IMR-90 (cell line): ENCODE measurements at regions not wholly inside any gene's neighbourhood (a gene's known extent, or its start where the extent isn't known, plus 50 kb on each side); places are given as distances from the start of the nearest gene placed in this dataset.
A peak's percentile ranks its signal among the peaks of the same experiment; 100 is the strongest.

ENCODE experiments used
- ATAC-seq: fragments of 200-7000 bp; cut with Tn5 transposase; 2 replicates; pipeline ENCODE4 v1.9.1; 2020; ENCODE audit warnings: low read depth, mild to moderate bottlenecking, moderate library complexity
- BruUV-seq: library from RNA; stranded (reverse); fragments of 400-500 nt; replicated peaks from 2 replicates; lab custom pipeline; 2021; lab: Mats Ljungman, UMichigan
- CTCF ChIA-PET: fragments of 300-600 bp; formaldehyde crosslinking; extraction: SDS; loops from one replicate; lab custom pipeline; 2021; ENCODE audit warnings: antibody characterized with exemption; lab: Yijun Ruan, JAX
- POLR2A ChIA-PET: fragments of 300-600 bp; sonication (Branson Sonifier 250); formaldehyde crosslinking; loops from one replicate; lab custom pipeline; 2022; ENCODE audit warnings: antibody characterized with exemption; ENCODE audit not compliant: unreplicated experiment; lab: Charles Lee
- DNase-seq: peaks from one replicate; pipeline ENCODE4 v3.0.0; 2013
- H2AFZ ChIP-seq: replicated peaks from 2 replicates; pipeline ENCODE3; 2013; ENCODE audit warnings: low read length, mild to moderate bottlenecking; ENCODE audit not compliant: poor library complexity
- H2AK5ac ChIP-seq: 2 replicates; pipeline ENCODE4 v1.6.1; 2013; ENCODE audit warnings: low read depth, low read length, inconsistent platforms
- H2AK9ac ChIP-seq: replicated peaks from 2 replicates; pipeline ENCODE3; 2013; ENCODE audit warnings: mild to moderate bottlenecking, low read depth, low read length, moderate library complexity; ENCODE audit not compliant: poor library complexity
- H2BK120ac ChIP-seq: 2 replicates; pipeline ENCODE4 v1.6.1; 2013; ENCODE audit warnings: low read depth, low read length, inconsistent platforms
- H2BK15ac ChIP-seq: 3 replicates; pipeline ENCODE4 v1.6.1; 2013; ENCODE audit warnings: low read depth, low read length, inconsistent platforms
- H2BK20ac ChIP-seq: 2 replicates; pipeline ENCODE4 v1.6.1; 2013; ENCODE audit warnings: low read depth, mild to moderate bottlenecking, inconsistent platforms, low read length, moderate library complexity
- H2BK5ac ChIP-seq: 2 replicates; pipeline ENCODE4 v1.6.1; 2013; ENCODE audit warnings: mild to moderate bottlenecking, low read depth, low read length, inconsistent platforms; ENCODE audit not compliant: poor library complexity, severe bottlenecking
- H3K14ac ChIP-seq: replicated peaks from 2 replicates; pipeline ENCODE4 v1.6.1; 2013; ENCODE audit warnings: low read depth, low read length, inconsistent platforms
- H3K18ac ChIP-seq: 2 replicates; pipeline ENCODE4 v1.6.1; 2013; ENCODE audit warnings: low read depth, low read length, control low read depth
- H3K23ac ChIP-seq: 2 replicates; pipeline ENCODE4 v1.6.1; 2013; ENCODE audit warnings: low read depth, low read length, inconsistent platforms
- H3K27ac ChIP-seq: 2 replicates; pipeline ENCODE4 v1.5.1; 2013; ENCODE audit warnings: mild to moderate bottlenecking, control low read depth, low read length; ENCODE audit not compliant: insufficient read depth
- H3K27me3 ChIP-seq: 2 replicates; pipeline ENCODE4 v1.6.1; 2013; ENCODE audit warnings: low read length; ENCODE audit not compliant: control insufficient read depth, insufficient read depth
- H3K36me3 ChIP-seq: 2 replicates; pipeline ENCODE4 v1.6.1; 2013; ENCODE audit warnings: low read length, mixed read lengths; ENCODE audit not compliant: control insufficient read depth, insufficient read depth
- H3K4ac ChIP-seq: 2 replicates; pipeline ENCODE4 v1.6.1; 2013; ENCODE audit warnings: low read depth, low read length, inconsistent platforms
- H3K4me1 ChIP-seq: 2 replicates; pipeline ENCODE4 v1.6.1; 2013; ENCODE audit warnings: low read length, mixed read lengths; ENCODE audit not compliant: control insufficient read depth, insufficient read depth
- H3K4me2 ChIP-seq: 2 replicates; pipeline ENCODE4 v1.6.1; 2013; ENCODE audit warnings: low read depth, mild to moderate bottlenecking, control low read depth, low read length, moderate library complexity
- H3K4me3 ChIP-seq: 2 replicates; pipeline ENCODE4 v1.5.1; 2013; ENCODE audit warnings: low read depth, mild to moderate bottlenecking, control low read depth, low read length, moderate library complexity; ENCODE audit not compliant: insufficient read depth
- H3K56ac ChIP-seq: 2 replicates; pipeline ENCODE4 v1.6.1; 2013; ENCODE audit warnings: low read length, inconsistent platforms; ENCODE audit not compliant: insufficient read depth; ENCODE audit errors: extremely low read depth
- H3K79me1 ChIP-seq, 2 experiments: 2 replicates each; pipeline ENCODE4 v1.6.1; 2013; ENCODE audit warnings: low read length in 2 of 2, inconsistent platforms in 1 of 2, low read depth in 1 of 2
- H3K9ac ChIP-seq: 2 replicates; pipeline ENCODE4 v1.6.1; 2013; ENCODE audit warnings: low read depth, low read length, control low read depth
- H3K9me1 ChIP-seq: 2 replicates; pipeline ENCODE4 v1.6.1; 2013; ENCODE audit warnings: low read length, inconsistent platforms; ENCODE audit not compliant: insufficient read depth
- H3K9me3 ChIP-seq: 2 replicates; pipeline ENCODE4 v1.6.1; 2013; ENCODE audit warnings: low read length; ENCODE audit not compliant: control insufficient read depth, insufficient read depth
- H4K20me1 ChIP-seq: 2 replicates; pipeline ENCODE4 v1.6.1; 2013; ENCODE audit warnings: low read length, inconsistent platforms; ENCODE audit not compliant: insufficient read depth
- H4K5ac ChIP-seq: 2 replicates; pipeline ENCODE4 v1.6.1; 2013; ENCODE audit warnings: mild to moderate bottlenecking, low read depth, low read length, control low read depth
- H4K8ac ChIP-seq, 2 experiments: 2 replicates each; pipeline ENCODE4 v1.6.1; 2013; ENCODE audit warnings: low read depth in 2 of 2, low read length in 2 of 2, control low read depth in 1 of 2, inconsistent platforms in 1 of 2
- H4K91ac ChIP-seq: 2 replicates; pipeline ENCODE4 v1.6.1; 2013; ENCODE audit warnings: low read depth, low read length, inconsistent platforms; ENCODE audit not compliant: insufficient read depth
- CEBPB ChIP-seq: IDR thresholded peaks from 2 replicates; pipeline ENCODE4 v1.6.1; 2012; ENCODE audit warnings: low read depth, low read length, improper control_type of control experiment
- FOS ChIP-seq: fragments of 150-350 bp; IDR thresholded peaks from 2 replicates; pipeline ENCODE4 v1.6.1; 2016; ENCODE audit warnings: low read depth, low read length
- MAZ ChIP-seq: IDR thresholded peaks from 2 replicates; pipeline ENCODE4 v1.6.1; 2012; ENCODE audit warnings: low read depth, mild to moderate bottlenecking, low read length, improper control_type of control experiment, moderate library complexity, borderline replicate concordance
- MXI1 ChIP-seq: IDR thresholded peaks from 2 replicates; pipeline ENCODE4 v1.6.1; 2012; ENCODE audit warnings: low read depth, mild to moderate bottlenecking, low read length, moderate library complexity, borderline replicate concordance
- RCOR1 ChIP-seq: IDR thresholded peaks from 2 replicates; pipeline ENCODE4 v1.6.1; 2012; ENCODE audit warnings: mild to moderate bottlenecking, low read length, improper control_type of control experiment; ENCODE audit not compliant: insufficient replicate concordance
- WGBS, 2 experiments: methylation state at CpG; one replicate each; pipeline versions ENCODE4 v1.1.5 to v1.1.7; 2013; ENCODE audit warnings: missing lambda C conversion rate in 2 of 2; ENCODE audit not compliant: insufficient read length in 1 of 2; ENCODE audit errors: extremely low coverage in 2 of 2; 5-methylcytosine and 5-hydroxymethylcytosine counted together
- dilution Hi-C: fragments of 300-500 bp; cut with HindIII; formaldehyde crosslinking; loops from one replicate; pipeline ENCODE4 v1.14.3; 2018; ENCODE audit warnings: low sequenced_read_pairs; ENCODE audit not compliant: unreplicated experiment
- in situ Hi-C: fragments of 300-500 bp; cut with MboI; formaldehyde crosslinking; loops from 3 replicates; pipeline ENCODE4 v1.14.3; 2019; ENCODE audit warnings: low sequenced_read_pairs, inconsistent platforms, mixed read lengths
- intact Hi-C: fragments of 100-400 bp; cut with micrococcal nuclease; formaldehyde crosslinking; loops from 2 replicates; pipeline ENCODE4 v1.10.0; 2022
- TF ChIP-seq, protein P1 (sequence below): conservative IDR thresholded peaks from 2 replicates; pipeline ENCODE4 v1.5.1; 2012; ENCODE audit warnings: mild to moderate bottlenecking, low read depth, low read length, improper control_type of control experiment
- TF ChIP-seq, protein P2 (sequence below): fragments of 150-350 bp; IDR thresholded peaks from 2 replicates; pipeline ENCODE4 v1.6.1; 2017; ENCODE audit warnings: mild to moderate bottlenecking, antibody characterized with exemption, low read length, low read depth

DNA sequence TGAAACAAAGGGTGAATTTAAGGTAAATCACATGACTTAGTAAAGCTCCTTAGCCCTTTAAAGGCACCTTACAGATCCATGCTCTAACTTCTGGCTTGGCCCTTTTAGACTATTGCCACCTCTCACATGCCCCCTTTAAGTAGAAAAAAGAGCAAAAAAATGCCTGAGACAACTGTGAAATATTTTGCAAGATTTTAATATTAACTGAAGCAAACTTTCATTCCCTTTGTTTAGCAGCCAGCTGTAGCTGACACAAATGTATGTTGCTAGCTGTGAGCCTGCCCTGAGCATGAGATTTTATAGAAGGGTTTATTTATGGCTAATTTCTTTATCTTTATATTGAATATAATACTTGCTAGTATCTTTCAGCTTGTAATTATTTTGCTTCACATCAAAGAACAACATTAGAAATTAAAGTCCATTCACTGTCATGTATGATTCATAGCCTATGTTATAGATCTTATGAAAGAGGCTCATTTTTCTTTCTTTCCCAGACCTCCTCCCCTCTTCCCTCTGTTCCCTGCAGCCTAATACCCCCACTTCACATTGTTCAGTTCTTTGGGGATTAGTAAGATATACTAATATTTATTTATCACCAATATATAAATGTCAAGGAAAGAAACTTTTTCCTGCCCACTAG, 637.2 kb upstream of the ZEB2 start (continued):
- no peak for TF ChIP-seq RCOR1

DNA sequence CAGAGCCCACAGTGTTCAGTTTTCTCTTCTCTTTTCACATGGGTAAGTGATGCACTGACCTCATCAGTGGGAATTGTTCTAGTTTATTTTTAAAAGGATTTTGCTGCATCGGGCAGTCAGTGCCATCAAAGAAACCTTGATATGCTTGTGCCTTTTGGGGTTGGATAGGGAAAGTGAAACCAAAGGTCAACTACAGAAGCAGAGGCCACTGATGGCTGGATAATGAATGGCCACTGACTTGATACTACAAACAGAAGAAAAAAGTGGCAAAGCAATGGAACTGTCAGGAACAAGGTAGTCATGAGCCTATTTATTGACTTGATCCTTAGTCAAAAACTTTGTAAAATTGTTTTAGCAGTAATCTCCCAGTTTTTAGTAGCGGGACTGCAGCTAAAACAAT, 636.3 kb upstream of the ZEB2 start:
- Histone ChIP-seq H3K4me1 (peaks cover 6% of the 10 kb centered on the region; the same call in 1 of the 2 replicates), H3K9ac (no peak overlapping the region), H3K9me1 (no peaks in the 10 kb centered on the region), H3K18ac (no peak overlapping the region), H3K4ac (no peak overlapping the region), H3K9me3 (peaks cover 2% of the 10 kb centered on the region; the same call in 1 of the 2 replicates), H4K5ac (no peak overlapping the region), H3K56ac (no peak overlapping the region), H3K79me1 (no peaks in the 10 kb centered on the region), H2AFZ (no peak overlapping the region), H4K8ac (no peak overlapping the region), H3K23ac (no peak overlapping the region), H2BK15ac (peak overlapping the region; percentile 20; the same call in 1 of the 3 replicates), H3K4me3 (no peak overlapping the region), H2BK120ac (no peak overlapping the region), H4K91ac (no peak overlapping the region), H3K27me3 (no peaks in the 10 kb centered on the region), H4K20me1 (no peaks in the 10 kb centered on the region), H3K27ac (no peak overlapping the region), H2BK20ac (no peak overlapping the region), H2BK5ac (no peak overlapping the region), H3K36me3 (no peaks in the 10 kb centered on the region), H3K14ac (no peak overlapping the region), H3K4me2 (no peak overlapping the region), H2AK9ac (no peak overlapping the region), H2AK5ac (no peak overlapping the region)
- in situ Hi-C loops = no loop called here
- BruUV-seq = no TSS peak
- no CpG with 5 or more reads among the region's 2 CpGs for WGBS, 2 experiments
- TF ChIP-seq MAZ (no peak), CEBPB (no peak), FOS (no peak), MXI1 (no peak)
- TF ChIP-seq, protein P1, sequence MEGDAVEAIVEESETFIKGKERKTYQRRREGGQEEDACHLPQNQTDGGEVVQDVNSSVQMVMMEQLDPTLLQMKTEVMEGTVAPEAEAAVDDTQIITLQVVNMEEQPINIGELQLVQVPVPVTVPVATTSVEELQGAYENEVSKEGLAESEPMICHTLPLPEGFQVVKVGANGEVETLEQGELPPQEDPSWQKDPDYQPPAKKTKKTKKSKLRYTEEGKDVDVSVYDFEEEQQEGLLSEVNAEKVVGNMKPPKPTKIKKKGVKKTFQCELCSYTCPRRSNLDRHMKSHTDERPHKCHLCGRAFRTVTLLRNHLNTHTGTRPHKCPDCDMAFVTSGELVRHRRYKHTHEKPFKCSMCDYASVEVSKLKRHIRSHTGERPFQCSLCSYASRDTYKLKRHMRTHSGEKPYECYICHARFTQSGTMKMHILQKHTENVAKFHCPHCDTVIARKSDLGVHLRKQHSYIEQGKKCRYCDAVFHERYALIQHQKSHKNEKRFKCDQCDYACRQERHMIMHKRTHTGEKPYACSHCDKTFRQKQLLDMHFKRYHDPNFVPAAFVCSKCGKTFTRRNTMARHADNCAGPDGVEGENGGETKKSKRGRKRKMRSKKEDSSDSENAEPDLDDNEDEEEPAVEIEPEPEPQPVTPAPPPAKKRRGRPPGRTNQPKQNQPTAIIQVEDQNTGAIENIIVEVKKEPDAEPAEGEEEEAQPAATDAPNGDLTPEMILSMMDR = no peak
- TF ChIP-seq, protein P2, sequence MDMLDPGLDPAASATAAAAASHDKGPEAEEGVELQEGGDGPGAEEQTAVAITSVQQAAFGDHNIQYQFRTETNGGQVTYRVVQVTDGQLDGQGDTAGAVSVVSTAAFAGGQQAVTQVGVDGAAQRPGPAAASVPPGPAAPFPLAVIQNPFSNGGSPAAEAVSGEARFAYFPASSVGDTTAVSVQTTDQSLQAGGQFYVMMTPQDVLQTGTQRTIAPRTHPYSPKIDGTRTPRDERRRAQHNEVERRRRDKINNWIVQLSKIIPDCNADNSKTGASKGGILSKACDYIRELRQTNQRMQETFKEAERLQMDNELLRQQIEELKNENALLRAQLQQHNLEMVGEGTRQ = no peak
- DNase-seq (no peak), ATAC-seq (no peak)
- dilution Hi-C loops = no loop called here
- ChIA-PET POLR2A (no interaction called here), CTCF (no interaction called here)
- intact Hi-C loops = loop anchor here (5.0 to 10.0 kb wide), 3 partner anchors 389 to 639 kb away; no protein-coding TSS in a partner anchor
